Parathyroid adenoma (tissue), 2 donors: ENCODE measurements at regions not wholly inside any gene's neighbourhood (a gene's known extent, or its start where the extent isn't known, plus 50 kb on each side); places are given as distances from the start of the nearest gene placed in this dataset.

Experiments used
- H2AFZ ChIP-seq: fragments of 300-600 bp; sonication (generic); one replicate; pipeline ENCODE4 v1.7.0; 2017; ENCODE audit warnings: antibody characterized with exemption, mild to moderate bottlenecking
- H3K27ac ChIP-seq: fragments of 300-600 bp; sonication (generic); one replicate; pipeline ENCODE4 v1.7.0; 2017
- H3K27me3 ChIP-seq: fragments of 300-600 bp; sonication (generic); one replicate; pipeline ENCODE4 v1.7.0; 2017; ENCODE audit warnings: low read length; ENCODE audit not compliant: control insufficient read depth, insufficient read depth
- H3K36me3 ChIP-seq: fragments of 300-600 bp; sonication (generic); one replicate; pipeline ENCODE4 v1.7.0; 2017; ENCODE audit warnings: low read length; ENCODE audit not compliant: control insufficient read depth, insufficient read depth
- H3K4me1 ChIP-seq: fragments of 300-600 bp; sonication (generic); one replicate; pipeline ENCODE4 v1.7.0; 2017; ENCODE audit warnings: control low read depth
- H3K4me2 ChIP-seq: fragments of 300-600 bp; sonication (generic); one replicate; pipeline ENCODE4 v1.7.0; 2017; ENCODE audit warnings: low read length
- H3K4me3 ChIP-seq: fragments of 300-600 bp; sonication (generic); one replicate; pipeline ENCODE4 v1.7.0; 2017; ENCODE audit warnings: low read depth, low read length
- H3K79me2 ChIP-seq: fragments of 300-600 bp; sonication (generic); one replicate; pipeline ENCODE4 v1.7.0; 2017; ENCODE audit warnings: control low read depth
- H3K9ac ChIP-seq: fragments of 300-600 bp; sonication (generic); one replicate; pipeline ENCODE4 v1.7.0; 2017; ENCODE audit warnings: mild to moderate bottlenecking
- H3K9me3 ChIP-seq: fragments of 300-600 bp; sonication (generic); one replicate; pipeline ENCODE4 v1.7.0; 2017; ENCODE audit warnings: low read length; ENCODE audit not compliant: control insufficient read depth
- CTCF ChIP-seq: fragments of 300-600 bp; sonication (generic); IDR thresholded peaks from one replicate; pipeline ENCODE4 v1.7.0; 2017; ENCODE audit warnings: antibody characterized with exemption, mild to moderate bottlenecking
- donor health status: primary hyperparathyroidism.

- Histone ChIP-seq H3K36me3 (no peaks in the 10 kb centered on the region), H3K27me3 (no peaks in the 10 kb centered on the region), H3K4me3 (no peak overlapping the region), H3K9me3 (no peaks in the 10 kb centered on the region), H3K4me1 (no peaks in the 10 kb centered on the region), H3K27ac (no peak overlapping the region), H3K4me2 (no peak overlapping the region), H3K9ac (no peak overlapping the region), H3K79me2 (no peaks in the 10 kb centered on the region), H2AFZ (no peak overlapping the region)
- no peak for TF ChIP-seq CTCF
These were observed 583.8 kb downstream of the CDH26 start for GRCh38 chr20:60541991-60542390.

GRCh38 chr20:60543598-60543997 is 585.4 kb downstream of the CDH26 start:
- H3K4me3 ChIP-seq = no peak overlapping the region
- H3K36me3 ChIP-seq = no peaks in the 10 kb centered on the region
- no peaks in the 10 kb centered on the region for H3K27me3 ChIP-seq
- H3K27ac ChIP-seq = no peak overlapping the region
- no peaks in the 10 kb centered on the region for H3K79me2 ChIP-seq
- no peak overlapping the region for H3K9ac ChIP-seq
- H3K4me1 ChIP-seq = no peaks in the 10 kb centered on the region
- no peaks in the 10 kb centered on the region for H3K9me3 ChIP-seq
- no peak overlapping the region for H3K4me2 ChIP-seq
- TF ChIP-seq CTCF = no peak
- no peak overlapping the region for H2AFZ ChIP-seq

GRCh38 chr20:60553095-60553494 is 594.9 kb downstream of the CDH26 start:
- H3K27me3 ChIP-seq = no peaks in the 10 kb centered on the region
- no peaks in the 10 kb centered on the region for H3K79me2 ChIP-seq
- no peaks in the 10 kb centered on the region for H3K4me1 ChIP-seq
- no peak overlapping the region for H3K4me2 ChIP-seq
- no peak overlapping the region for H3K9ac ChIP-seq
- H3K36me3 ChIP-seq = no peaks in the 10 kb centered on the region
- H3K4me3 ChIP-seq = no peak overlapping the region
- H3K27ac ChIP-seq = no peak overlapping the region
- H2AFZ ChIP-seq = no peak overlapping the region
- H3K9me3 ChIP-seq = no peaks in the 10 kb centered on the region
- TF ChIP-seq CTCF = no peak

GRCh38 chr20:60558486-60558885 is 600.3 kb downstream of the CDH26 start:
- H3K4me3 ChIP-seq = no peak overlapping the region
- no peak overlapping the region for H3K27ac ChIP-seq
- no peak overlapping the region for H3K4me2 ChIP-seq
- H2AFZ ChIP-seq = no peak overlapping the region
- no peaks in the 10 kb centered on the region for H3K36me3 ChIP-seq
- no peaks in the 10 kb centered on the region for H3K79me2 ChIP-seq
- no peak overlapping the region for H3K9ac ChIP-seq
- H3K9me3 ChIP-seq = no peaks in the 10 kb centered on the region
- no peaks in the 10 kb centered on the region for H3K27me3 ChIP-seq
- TF ChIP-seq CTCF = no peak
- no peaks in the 10 kb centered on the region for H3K4me1 ChIP-seq

- H3K9me3 ChIP-seq = no peaks in the 10 kb centered on the region
- no peaks in the 10 kb centered on the region for H3K27me3 ChIP-seq
- TF ChIP-seq CTCF = no peak
- no peak overlapping the region for H3K4me2 ChIP-seq
- H3K79me2 ChIP-seq = no peaks in the 10 kb centered on the region
- no peaks in the 10 kb centered on the region for H3K4me1 ChIP-seq
- H3K27ac ChIP-seq = no peak overlapping the region
- H2AFZ ChIP-seq = no peak overlapping the region
- H3K4me3 ChIP-seq = no peak overlapping the region
- no peak overlapping the region for H3K9ac ChIP-seq
- no peaks in the 10 kb centered on the region for H3K36me3 ChIP-seq
These were observed 601.2 kb downstream of the CDH26 start for GRCh38 chr20:60559462-60559861.
